Vagina (tissue), 2 donors: ENCODE measurements at regions not wholly inside any gene's neighbourhood (a gene's known extent, or its start where the extent isn't known, plus 50 kb on each side); places are given as distances from the start of the nearest gene placed in this dataset.
A peak's percentile ranks its signal among the peaks of the same experiment; 100 is the strongest.

Experiments
- DNase-seq, 2 donors: peaks; one replicate each; pipeline ENCODE4 v3.0.0-alpha.2; 2017; ENCODE audit errors: extremely low spot score in 2 of 2
- H3K27ac ChIP-seq: fragments of 200-600 bp; sonication (generic); one replicate; pipeline ENCODE4 v1.5.1; 2019
- H3K27me3 ChIP-seq: fragments of 200-600 bp; sonication (generic); one replicate; pipeline ENCODE4 v1.5.1; 2019
- H3K36me3 ChIP-seq, 2 donors: fragments of 200-600 bp; sonication (generic); one replicate each; pipeline ENCODE4 v1.5.1; 2017 to 2019
- H3K4me1 ChIP-seq: fragments of 200-600 bp; sonication (generic); one replicate; pipeline ENCODE4 v1.5.1; 2019
- H3K4me3 ChIP-seq, 2 donors: fragments of 200-600 bp; sonication (generic); 1 replicate in 1 of 2; 2 replicates in 1 of 2; pipeline ENCODE4 v1.5.1; 2016 to 2019
- H3K9me3 ChIP-seq: fragments of 200-600 bp; sonication (generic); one replicate; pipeline ENCODE4 v1.5.1; 2019
- CTCF ChIP-seq, 3 experiments: fragments of 450-650 bp in 2 of 3; fragments of 200-600 bp in 1 of 3; sonication (generic) in 1 of 3; IDR thresholded peaks; one replicate each; pipeline ENCODE4 v1.5.1; 2017 to 2019; ENCODE audit warnings: antibody characterized with exemption in 3 of 3, mild to moderate bottlenecking in 2 of 3, moderate library complexity in 2 of 3
- POLR2A ChIP-seq, 2 donors: fragments of 450-650 bp; IDR thresholded peaks; one replicate each; pipeline ENCODE4 v1.6.1; 2017; ENCODE audit warnings: antibody characterized with exemption in 2 of 2, mild to moderate bottlenecking in 2 of 2, moderate library complexity in 2 of 2
- POLR2AphosphoS5 ChIP-seq, 2 donors: sonication (generic); formaldehyde crosslinking; IDR thresholded peaks; one replicate each; pipeline ENCODE4 v1.9.0; 2017; ENCODE audit warnings: antibody characterized with exemption in 2 of 2, mild to moderate bottlenecking in 2 of 2, low read depth in 1 of 2; ENCODE audit not compliant: insufficient read depth in 1 of 2
- intact Hi-C: fragments of 100-400 bp; cut with DNase I; formaldehyde crosslinking; loops from one replicate; pipeline ENCODE4 v1.15.1; 2023

DNA sequence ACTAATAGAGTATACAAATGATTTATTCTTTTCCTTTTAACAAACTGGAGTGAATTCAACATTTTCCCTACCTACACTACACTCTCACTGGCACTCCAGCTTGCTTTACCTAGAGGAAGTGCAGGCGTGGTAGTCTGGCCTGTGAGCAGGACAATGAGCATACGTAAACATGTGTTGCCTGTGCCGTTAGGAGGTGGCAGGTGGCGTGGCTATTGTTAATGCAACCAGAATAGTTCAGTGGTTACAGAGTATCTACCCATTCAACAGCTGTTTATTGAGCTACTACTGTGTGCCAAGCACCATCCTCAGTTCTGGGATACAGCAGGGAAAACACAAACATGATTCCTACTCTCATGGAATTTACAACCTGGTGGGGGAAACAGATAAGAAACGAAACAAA, 299.7 kb upstream of the KAZN start:
- TF ChIP-seq POLR2A (IDR thresholded peaks at IDR 0.05) (no peak), CTCF (IDR thresholded peaks at IDR 0.05) (no peak), POLR2AphosphoS5 (IDR thresholded peaks at IDR 0.05; ENCODE audit: insufficient read depth in 1 of 2, low read depth in 1 of 2) (no peak)
- intact Hi-C loops: no loop called here
- no peak overlapping the region for H3K27ac ChIP-seq

GRCh38 chr1:14300991-14301703, 297.3 kb upstream of the KAZN start:
- DNase-seq: peak in 1 of 2 donors; percentile 94
- peaks cover 54% of the 10 kb centered on the region for H3K4me1 ChIP-seq
- intact Hi-C loops: no loop called here
- no peaks in the 10 kb centered on the region for H3K36me3 ChIP-seq
- peak overlapping the region; percentile 58 for H3K27ac ChIP-seq
- no peaks in the 10 kb centered on the region for H3K27me3 ChIP-seq
- no peaks in the 10 kb centered on the region for H3K9me3 ChIP-seq
- TF ChIP-seq POLR2AphosphoS5 (IDR thresholded peaks at IDR 0.05; ENCODE audit: insufficient read depth in 1 of 2, low read depth in 1 of 2): peak; percentile 40 to 68
- TF ChIP-seq POLR2A (IDR thresholded peaks at IDR 0.05): no peak
- TF ChIP-seq CTCF (IDR thresholded peaks at IDR 0.05): no peak
- H3K4me3 ChIP-seq: no peak overlapping the region

More for the DNA sequence above, 299.7 kb upstream of the KAZN start:
- Histone ChIP-seq H3K4me3 (no peak overlapping the region), H3K9me3 (no peaks in the 10 kb centered on the region), H3K4me1 (peaks cover 31% of the 10 kb centered on the region), H3K36me3 (no peaks in the 10 kb centered on the region), H3K27me3 (no peaks in the 10 kb centered on the region)
- DNase-seq: no peak

DNA sequence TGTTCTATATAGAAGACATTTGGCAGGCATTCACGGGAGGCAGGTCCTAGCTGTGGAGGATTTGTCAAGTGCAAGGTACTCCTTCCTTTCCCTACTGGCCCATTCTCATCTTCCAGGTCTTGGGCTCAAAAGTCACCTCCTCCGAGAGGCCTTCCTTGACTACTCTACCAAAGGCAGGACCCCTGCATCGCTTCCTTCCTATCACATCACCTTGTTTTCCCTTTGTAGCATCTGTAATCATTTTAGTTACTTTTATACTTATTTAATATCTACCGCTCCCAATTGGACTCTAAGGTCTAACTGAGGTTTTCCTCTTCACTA, 296.8 kb upstream of the KAZN start:
- peaks cover 56% of the 10 kb centered on the region for H3K4me1 ChIP-seq
- no peaks in the 10 kb centered on the region for H3K27me3 ChIP-seq
- H3K36me3 ChIP-seq: no peaks in the 10 kb centered on the region
- intact Hi-C loops: no loop called here
- H3K27ac ChIP-seq: peak overlapping the region; percentile 30
- H3K4me3 ChIP-seq: no peak overlapping the region
- TF ChIP-seq POLR2AphosphoS5 (IDR thresholded peaks at IDR 0.05; ENCODE audit: insufficient read depth in 1 of 2, low read depth in 1 of 2) (no peak), POLR2A (IDR thresholded peaks at IDR 0.05) (no peak), CTCF (IDR thresholded peaks at IDR 0.05) (no peak)
- no peak for DNase-seq
- H3K9me3 ChIP-seq: no peaks in the 10 kb centered on the region

- no peaks in the 10 kb centered on the region for H3K27me3 ChIP-seq
- intact Hi-C loops: no loop called here
- H3K4me3 ChIP-seq: no peak overlapping the region
- TF ChIP-seq CTCF (IDR thresholded peaks at IDR 0.05) (no peak), POLR2AphosphoS5 (IDR thresholded peaks at IDR 0.05; ENCODE audit: insufficient read depth in 1 of 2, low read depth in 1 of 2) (no peak)
- DNase-seq: no peak
- H3K9me3 ChIP-seq: no peaks in the 10 kb centered on the region
- no peaks in the 10 kb centered on the region for H3K36me3 ChIP-seq
- H3K4me1 ChIP-seq: peaks cover 56% of the 10 kb centered on the region
- peak overlapping the region; percentile 30 for H3K27ac ChIP-seq
These were observed 296.5 kb upstream of the KAZN start for GRCh38 chr1:14302025-14302424.

GRCh38 chr1:14303011-14303410, 295.5 kb upstream of the KAZN start:
- no peak for DNase-seq
- no peak overlapping the region for H3K4me3 ChIP-seq
- no peak overlapping the region for H3K27ac ChIP-seq
- H3K4me1 ChIP-seq: peaks cover 56% of the 10 kb centered on the region
- no peaks in the 10 kb centered on the region for H3K9me3 ChIP-seq
- TF ChIP-seq CTCF (IDR thresholded peaks at IDR 0.05) (no peak), POLR2A (IDR thresholded peaks at IDR 0.05) (no peak), POLR2AphosphoS5 (IDR thresholded peaks at IDR 0.05; ENCODE audit: insufficient read depth in 1 of 2, low read depth in 1 of 2) (no peak)
- H3K27me3 ChIP-seq: no peaks in the 10 kb centered on the region
- no peaks in the 10 kb centered on the region for H3K36me3 ChIP-seq
- intact Hi-C loops: no loop called here
